ENCODE measurements at regions not wholly inside any gene's neighbourhood (a gene's known extent, or its start where the extent isn't known, plus 50 kb on each side); places are given as distances from the start of the nearest gene placed in this dataset.

GRCh38 chr2:155054712-155055111 is 356.2 kb downstream of the KCNJ3 start:
- TF ChIP-seq CTCF (IDR thresholded peaks at IDR 0.05) (no peak), SMC3 (IDR thresholded peaks at IDR 0.05; ENCODE audit: low read depth, low read length) (no peak), EZH2phosphoT487 (IDR thresholded peaks at IDR 0.05; ENCODE audit: borderline replicate concordance, low read depth) (no peak), TEAD4 (IDR thresholded peaks at IDR 0.05; ENCODE audit: borderline replicate concordance, insufficient read depth) (no peak)
